GM12878 (cell line): ENCODE measurements at regions not wholly inside any gene's neighbourhood (a gene's known extent, or its start where the extent isn't known, plus 50 kb on each side); places are given as distances from the start of the nearest gene placed in this dataset.
"Not testable (repeated sequence)": the region's sequence is repeated elsewhere in the genome, so short reads cannot be mapped to it uniquely, and the experiment has no call there.

Experiments used
- ATAC-seq: fragments of 200-7000 bp; cut with Tn5 transposase; 3 replicates; pipeline ENCODE4 v1.9.1; 2020; ENCODE audit warnings: mild to moderate bottlenecking, moderate library complexity
- BruUV-seq: library from RNA; stranded (reverse); fragments of 400-500 nt; replicated peaks from 2 replicates; lab custom pipeline; 2021; lab: Mats Ljungman, UMichigan
- CTCF ChIA-PET: fragments of 300-600 bp; sonication (Branson Sonifier 250); formaldehyde crosslinking; extraction: SDS; loops from one replicate; lab custom pipeline; 2021; ENCODE audit warnings: inconsistent platforms; lab: Yijun Ruan, JAX
- POLR2A ChIA-PET: fragments of 350-600 bp; formaldehyde crosslinking; extraction: SDS; loops from one replicate; lab custom pipeline; 2021; ENCODE audit warnings: inconsistent platforms; lab: Charles Lee
- RAD21 ChIA-PET: fragments of 300-600 bp; sonication (Branson Sonifier 250); formaldehyde crosslinking; loops from one replicate; lab custom pipeline; 2023; ENCODE audit warnings: antibody characterized with exemption; ENCODE audit not compliant: unreplicated experiment; lab: Charles Lee
- SMC1A ChIA-PET: fragments of 300-600 bp; sonication (Branson Sonifier 250); formaldehyde crosslinking; loops from one replicate; lab custom pipeline; 2023; ENCODE audit not compliant: unreplicated experiment, uncharacterized antibody; lab: Charles Lee
- DNase-seq: peaks from one replicate; pipeline ENCODE4 v3.0.0-alpha.2; 2011; ENCODE audit warnings: low read depth, low spot score
- FAIRE-seq: peaks from 3 replicates; lab custom pipeline; 2011; peaks lifted over from hg19 to GRCh38; lab: Jason Lieb, UNC
- H2AFZ ChIP-seq: 2 replicates; pipeline ENCODE4 v1.6.0; 2011; ENCODE audit warnings: low read depth, low read length, control low read depth; ENCODE audit not compliant: control insufficient read depth
- H3K27ac ChIP-seq: 2 replicates; pipeline ENCODE4 v1.5.1; 2011; ENCODE audit warnings: control low read depth; ENCODE audit not compliant: control insufficient read depth, insufficient read depth
- H3K27me3 ChIP-seq, 2 experiments: replicated peaks in 1 of 2; 2 replicates each; pipeline versions ENCODE4 v1.6.0 to v1.6.1; 2011; ENCODE audit warnings: low read length in 1 of 2; ENCODE audit not compliant: control insufficient read depth in 2 of 2, insufficient read depth in 2 of 2
- H3K36me3 ChIP-seq, 2 experiments: 2 replicates each; pipeline ENCODE4 v1.5.1; 2011; ENCODE audit warnings: low read length in 1 of 2; ENCODE audit not compliant: control insufficient read depth in 2 of 2, insufficient read depth in 2 of 2
- H3K4me1 ChIP-seq: 2 replicates; pipeline ENCODE4 v1.6.1; 2011; ENCODE audit warnings: mild to moderate bottlenecking, low read length, moderate library complexity, mixed read lengths; ENCODE audit not compliant: control insufficient read depth, insufficient read depth
- H3K4me2 ChIP-seq: 2 replicates; pipeline ENCODE4 v1.6.0; 2011; ENCODE audit warnings: control low read depth; ENCODE audit not compliant: control insufficient read depth, insufficient read depth
- H3K4me3 ChIP-seq: fragments of 200-600 bp; sonication (generic); 2 replicates; pipeline ENCODE4 v1.5.1; 2016
- H3K79me2 ChIP-seq: 2 replicates; pipeline ENCODE4 v1.6.0; 2011; ENCODE audit warnings: low read length; ENCODE audit not compliant: control insufficient read depth, insufficient read depth
- H3K9ac ChIP-seq: 2 replicates; pipeline ENCODE4 v1.8.0; 2011; ENCODE audit warnings: low read length, control low read depth, mixed read lengths; ENCODE audit not compliant: control insufficient read depth, insufficient read depth
- H3K9me3 ChIP-seq: replicated peaks from 3 replicates; pipeline ENCODE4 v1.5.1; 2011; ENCODE audit warnings: mild to moderate bottlenecking, low read length; ENCODE audit not compliant: control insufficient read depth, insufficient read depth
- H4K20me1 ChIP-seq: 2 replicates; pipeline ENCODE4 v1.6.0; 2011; ENCODE audit not compliant: control insufficient read depth, insufficient read depth
- BHLHE40 ChIP-seq, 2 experiments: fragments of 450-650 bp in 1 of 2; IDR thresholded peaks; 2 replicates each; pipeline ENCODE4 v1.6.1; 2011 to 2017; ENCODE audit warnings: low read depth in 2 of 2, borderline replicate concordance in 1 of 2, improper control_type of control experiment in 1 of 2, low read length in 1 of 2, mild to moderate bottlenecking in 1 of 2
- WGBS: methylation state at CpG from one replicate; pipeline ENCODE4 v1.1.6; 2016; ENCODE audit warnings: low lambda C conversion rate; ENCODE audit not compliant: insufficient replicate concordance, insufficient coverage; ENCODE audit errors: missing lambda C conversion rate; 5-methylcytosine and 5-hydroxymethylcytosine counted together
- in situ Hi-C: fragments of 300-500 bp; cut with MboI; formaldehyde crosslinking; loops from 9 replicates; pipeline ENCODE4 v1.14.3; 2018; ENCODE audit warnings: mixed read lengths
- intact Hi-C: fragments of 100-400 bp; cut with micrococcal nuclease; formaldehyde crosslinking; loops from one replicate; pipeline ENCODE4 v1.14.2; 2022; ENCODE audit not compliant: unreplicated experiment

DNA sequence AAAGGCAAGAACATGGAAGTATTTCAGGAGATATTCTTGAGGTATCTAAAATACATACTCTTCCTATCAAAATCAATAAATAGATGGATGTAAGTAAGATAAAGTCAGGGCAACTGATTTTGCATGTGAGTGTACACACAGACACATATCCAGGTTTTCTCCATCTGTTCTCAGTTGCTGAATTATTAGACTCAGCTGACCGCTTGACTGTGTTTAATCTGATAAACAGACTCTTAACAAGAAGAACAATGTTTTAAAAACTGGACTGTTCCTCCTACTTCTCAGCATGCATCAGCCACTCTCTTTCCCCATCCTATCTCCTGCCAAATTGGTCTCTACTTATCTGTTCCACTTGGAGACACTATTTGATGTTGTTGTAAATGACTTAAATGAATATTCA is 73.5 kb downstream of the GOLGA8G start:
- no peaks in the 10 kb centered on the region for H3K4me1 ChIP-seq
- ATAC-seq (no peak), DNase-seq (no peak), FAIRE-seq (no peak)
- ChIA-PET POLR2A (no interaction called here), CTCF (no interaction called here), SMC1A (no interaction called here), RAD21 (no interaction called here)
- in situ Hi-C loops, result no loop called here
- no peak overlapping the region for H3K4me3 ChIP-seq
- BruUV-seq, result no TSS peak
- H2AFZ ChIP-seq, result no peak overlapping the region
- no peaks in the 10 kb centered on the region for H3K36me3 ChIP-seq
- no peaks in the 10 kb centered on the region; a peak in 2 of 4 replicates for H3K27me3 ChIP-seq
- no peak overlapping the region for H3K27ac ChIP-seq
- H3K4me2 ChIP-seq, result no peak overlapping the region
- H3K9me3 ChIP-seq, result no peaks in the 10 kb centered on the region
- no peak overlapping the region for H3K9ac ChIP-seq
- intact Hi-C loops, result no loop called here
- H4K20me1 ChIP-seq, result no peaks in the 10 kb centered on the region
- WGBS, result 5% methylated on average over 1 of the region's 1 CpG
- no peaks in the 10 kb centered on the region for H3K79me2 ChIP-seq
- no peak for TF ChIP-seq BHLHE40 (IDR thresholded peaks at IDR 0.05; ENCODE audit: borderline replicate concordance in 1 of 2, low read depth in 2 of 2, low read length in 1 of 2)

DNA sequence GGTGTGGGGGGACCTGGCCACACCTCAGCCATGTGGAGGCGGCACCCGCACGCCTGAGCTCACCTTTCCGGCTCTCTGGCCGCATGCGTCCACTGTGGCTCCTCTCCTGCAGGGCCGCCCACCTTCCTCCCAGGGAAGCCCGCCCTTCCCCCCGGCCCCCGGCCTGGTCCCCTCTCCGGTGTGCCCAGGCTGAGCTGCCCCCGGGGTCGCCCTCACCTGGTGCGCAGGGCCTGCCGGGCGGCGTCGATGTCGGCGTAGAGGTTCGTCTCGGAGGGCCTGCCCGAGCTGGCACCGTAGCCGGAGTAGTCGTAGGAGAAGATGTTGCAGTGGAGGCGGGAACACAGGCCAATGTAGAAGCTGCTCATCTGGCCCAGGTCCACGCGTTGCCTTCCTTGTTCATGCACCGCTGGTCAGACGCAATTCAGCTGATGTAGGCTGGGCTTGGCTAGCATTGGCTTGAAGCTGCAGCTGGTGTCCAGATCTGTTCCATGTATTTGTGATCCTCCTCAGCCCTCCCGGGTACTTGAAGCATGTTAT is 75.3 kb downstream of the GOLGA8G start:
- H2AFZ ChIP-seq, SMC1A ChIA-PET, ATAC-seq, H3K9ac ChIP-seq, RAD21 ChIA-PET, H3K27ac ChIP-seq, H3K9me3 ChIP-seq, intact Hi-C loops, in situ Hi-C loops, H3K79me2 ChIP-seq, H4K20me1 ChIP-seq, H3K27me3 ChIP-seq, POLR2A ChIA-PET, H3K36me3 ChIP-seq, BruUV-seq, H3K4me1 ChIP-seq, H3K4me3 ChIP-seq, CTCF ChIA-PET, H3K4me2 ChIP-seq, FAIRE-seq, DNase-seq: not testable (repeated sequence)
- 74% methylated on average over 32 of the region's 32 CpGs for WGBS
